SU-DHL-6 (cell line): ENCODE measurements at regions not wholly inside any gene's neighbourhood (a gene's known extent, or its start where the extent isn't known, plus 50 kb on each side); places are given as distances from the start of the nearest gene placed in this dataset.

ENCODE experiments used
- CTCF ChIP-seq: fragments of 200-600 bp; sonication (generic); IDR thresholded peaks from one replicate; pipeline ENCODE4 v1.5.1; 2017; ENCODE audit warnings: antibody characterized with exemption, mild to moderate bottlenecking, low read length, moderate library complexity; ENCODE audit not compliant: insufficient read depth, poor library complexity, severe bottlenecking
- EZH2phosphoT487 ChIP-seq: fragments of 200-600 bp; sonication (generic), shearing (Covaris generic); conservative IDR thresholded peaks from 2 replicates; pipeline ENCODE4 v1.6.1; 2018; ENCODE audit warnings: mild to moderate bottlenecking, antibody characterized with exemption, low read length, moderate library complexity, mixed read lengths

GRCh38 chr6:155582016-155582991, 126.7 kb upstream of the NOX3 start:
- TF ChIP-seq CTCF (no peak), EZH2phosphoT487 (no peak)
